Peyer's patch (tissue), 4 donors: ENCODE measurements at regions not wholly inside any gene's neighbourhood (a gene's known extent, or its start where the extent isn't known, plus 50 kb on each side); places are given as distances from the start of the nearest gene placed in this dataset.

Experiments
- DNase-seq, 3 donors: peaks; one replicate each; pipeline ENCODE4 v3.0.0-alpha.2; 2017 to 2019
- H3K27ac ChIP-seq, 4 donors: fragments of 200-600 bp; sonication (generic); one replicate each; pipeline ENCODE4 v1.5.1; 2016 to 2019
- H3K27me3 ChIP-seq, 2 donors: fragments of 200-600 bp; sonication (generic); one replicate each; pipeline ENCODE4 v1.5.1; 2019
- H3K36me3 ChIP-seq, 3 donors: fragments of 200-600 bp; sonication (generic); one replicate each; pipeline ENCODE4 v1.5.1; 2016 to 2019
- H3K4me1 ChIP-seq, 4 donors: fragments of 200-600 bp; sonication (generic); one replicate each; pipeline ENCODE4 v1.5.1; 2016 to 2019
- H3K4me3 ChIP-seq, 4 donors: fragments of 200-600 bp; sonication (generic); 1 replicate in 3 of 4; 2 replicates in 1 of 4; pipeline ENCODE4 v1.5.1; 2016 to 2019; ENCODE audit warnings: mild to moderate bottlenecking in 1 of 4
- H3K9me3 ChIP-seq, 4 donors: fragments of 200-600 bp; sonication (generic); one replicate each; pipeline ENCODE4 v1.5.1; 2016 to 2019; ENCODE audit warnings: mild to moderate bottlenecking in 1 of 4
- CTCF ChIP-seq, 6 experiments: fragments of 450-650 bp in 4 of 6; fragments of 200-600 bp in 2 of 6; sonication (generic) in 1 of 6; IDR thresholded peaks; one replicate each; pipeline ENCODE4 v1.5.1; 2017 to 2019; ENCODE audit warnings: antibody characterized with exemption in 6 of 6, mild to moderate bottlenecking in 3 of 6, moderate library complexity in 1 of 6
- POLR2A ChIP-seq, 2 donors: fragments of 450-650 bp; IDR thresholded peaks; one replicate each; pipeline ENCODE4 v1.5.1; 2017; ENCODE audit warnings: antibody characterized with exemption in 2 of 2, mild to moderate bottlenecking in 2 of 2, moderate library complexity in 2 of 2

GRCh38 chr2:8376603-8377410 lies 305.0 kb upstream of the ID2 start:
- H3K27ac ChIP-seq = no peak overlapping the region
- no peaks in the 10 kb centered on the region for H3K4me1 ChIP-seq
- no peaks in the 10 kb centered on the region for H3K9me3 ChIP-seq
- H3K4me3 ChIP-seq = no peak overlapping the region
- no peak for TF ChIP-seq CTCF (IDR thresholded peaks at IDR 0.05)
- no peaks in the 10 kb centered on the region for H3K36me3 ChIP-seq
- H3K27me3 ChIP-seq = no peaks in the 10 kb centered on the region
- no peak for DNase-seq

- no peaks in the 10 kb centered on the region for H3K27me3 ChIP-seq
- DNase-seq = no peak
- TF ChIP-seq POLR2A (IDR thresholded peaks at IDR 0.05) = no peak
- TF ChIP-seq CTCF (IDR thresholded peaks at IDR 0.05) = no peak
- no peaks in the 10 kb centered on the region for H3K4me1 ChIP-seq
- H3K36me3 ChIP-seq = no peaks in the 10 kb centered on the region
- no peaks in the 10 kb centered on the region for H3K9me3 ChIP-seq
- no peak overlapping the region for H3K4me3 ChIP-seq
- no peak overlapping the region for H3K27ac ChIP-seq
Measured at GRCh38 chr2:8378016-8378810, 303.6 kb upstream of the ID2 start.

GRCh38 chr2:8379128-8379527 lies 302.7 kb upstream of the ID2 start:
- Histone ChIP-seq H3K27ac (no peak overlapping the region), H3K36me3 (no peaks in the 10 kb centered on the region), H3K9me3 (no peaks in the 10 kb centered on the region), H3K27me3 (no peaks in the 10 kb centered on the region), H3K4me3 (no peak overlapping the region), H3K4me1 (no peaks in the 10 kb centered on the region)
- TF ChIP-seq CTCF (IDR thresholded peaks at IDR 0.05) (no peak), POLR2A (IDR thresholded peaks at IDR 0.05) (no peak)
- no peak for DNase-seq

- Histone ChIP-seq H3K4me3 (no peak overlapping the region), H3K9me3 (no peaks in the 10 kb centered on the region), H3K36me3 (no peaks in the 10 kb centered on the region), H3K27ac (no peak overlapping the region), H3K4me1 (no peaks in the 10 kb centered on the region), H3K27me3 (no peaks in the 10 kb centered on the region)
- DNase-seq = no peak
- no peak for TF ChIP-seq CTCF (IDR thresholded peaks at IDR 0.05)
- TF ChIP-seq POLR2A (IDR thresholded peaks at IDR 0.05) = no peak
Measured at GRCh38 chr2:8379549-8379948, 302.3 kb upstream of the ID2 start.

GRCh38 chr2:8380026-8380425 lies 301.8 kb upstream of the ID2 start:
- no peaks in the 10 kb centered on the region for H3K4me1 ChIP-seq
- H3K9me3 ChIP-seq = no peaks in the 10 kb centered on the region
- no peak overlapping the region for H3K4me3 ChIP-seq
- TF ChIP-seq POLR2A (IDR thresholded peaks at IDR 0.05) = no peak
- TF ChIP-seq CTCF (IDR thresholded peaks at IDR 0.05) = no peak
- H3K27me3 ChIP-seq = no peaks in the 10 kb centered on the region
- H3K36me3 ChIP-seq = no peaks in the 10 kb centered on the region
- peak overlapping the region in 1 of 4 donors; percentile 4 for H3K27ac ChIP-seq
- DNase-seq = no peak
